Fibroblast of villous mesenchyme (primary cell): ENCODE measurements at regions not wholly inside any gene's neighbourhood (a gene's known extent, or its start where the extent isn't known, plus 50 kb on each side); places are given as distances from the start of the nearest gene placed in this dataset.

Source experiments
- DNase-seq: peaks from one replicate; pipeline ENCODE4 v3.0.0-alpha.2; 2010; ENCODE audit warnings: low read depth
- H3K4me3 ChIP-seq: 2 replicates; pipeline ENCODE4 v1.5.1; 2011; ENCODE audit warnings: low read depth, mild to moderate bottlenecking, low read length
- TF ChIP-seq, protein P1 (sequence below): IDR thresholded peaks from 2 replicates; pipeline ENCODE4 v1.5.1; 2012; ENCODE audit warnings: low read depth, mild to moderate bottlenecking, low read length; ENCODE audit not compliant: insufficient read depth

DNA sequence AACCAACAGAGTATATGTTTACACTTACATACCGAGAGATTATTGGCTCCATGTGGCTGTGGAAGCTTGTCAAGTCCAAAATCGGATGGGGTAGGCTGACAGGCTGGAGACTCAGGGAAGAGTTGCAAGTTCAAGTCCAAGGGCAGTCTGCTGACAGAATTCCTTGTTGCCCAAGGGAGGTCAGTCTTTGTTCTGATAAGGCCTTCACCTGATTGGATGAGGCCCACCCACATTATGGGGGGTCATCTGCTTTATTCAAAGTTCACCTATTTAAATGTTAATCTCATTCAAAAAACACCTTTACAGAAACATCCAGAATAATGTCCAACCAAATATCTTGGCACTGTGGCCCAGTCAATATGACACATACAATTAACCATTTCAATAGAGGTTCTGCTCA is 452.4 kb downstream of the KLF12 start:
- DNase-seq = no peak
- TF ChIP-seq, protein P1, sequence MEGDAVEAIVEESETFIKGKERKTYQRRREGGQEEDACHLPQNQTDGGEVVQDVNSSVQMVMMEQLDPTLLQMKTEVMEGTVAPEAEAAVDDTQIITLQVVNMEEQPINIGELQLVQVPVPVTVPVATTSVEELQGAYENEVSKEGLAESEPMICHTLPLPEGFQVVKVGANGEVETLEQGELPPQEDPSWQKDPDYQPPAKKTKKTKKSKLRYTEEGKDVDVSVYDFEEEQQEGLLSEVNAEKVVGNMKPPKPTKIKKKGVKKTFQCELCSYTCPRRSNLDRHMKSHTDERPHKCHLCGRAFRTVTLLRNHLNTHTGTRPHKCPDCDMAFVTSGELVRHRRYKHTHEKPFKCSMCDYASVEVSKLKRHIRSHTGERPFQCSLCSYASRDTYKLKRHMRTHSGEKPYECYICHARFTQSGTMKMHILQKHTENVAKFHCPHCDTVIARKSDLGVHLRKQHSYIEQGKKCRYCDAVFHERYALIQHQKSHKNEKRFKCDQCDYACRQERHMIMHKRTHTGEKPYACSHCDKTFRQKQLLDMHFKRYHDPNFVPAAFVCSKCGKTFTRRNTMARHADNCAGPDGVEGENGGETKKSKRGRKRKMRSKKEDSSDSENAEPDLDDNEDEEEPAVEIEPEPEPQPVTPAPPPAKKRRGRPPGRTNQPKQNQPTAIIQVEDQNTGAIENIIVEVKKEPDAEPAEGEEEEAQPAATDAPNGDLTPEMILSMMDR = no peak

GRCh38 chr13:73681015-73681414 is 453.2 kb downstream of the KLF12 start:
- DNase-seq = no peak
- TF ChIP-seq, protein P1 = no peak
- no peak overlapping the region for H3K4me3 ChIP-seq

More for the DNA sequence above, 452.4 kb downstream of the KLF12 start:
- H3K4me3 ChIP-seq = no peak overlapping the region

DNA sequence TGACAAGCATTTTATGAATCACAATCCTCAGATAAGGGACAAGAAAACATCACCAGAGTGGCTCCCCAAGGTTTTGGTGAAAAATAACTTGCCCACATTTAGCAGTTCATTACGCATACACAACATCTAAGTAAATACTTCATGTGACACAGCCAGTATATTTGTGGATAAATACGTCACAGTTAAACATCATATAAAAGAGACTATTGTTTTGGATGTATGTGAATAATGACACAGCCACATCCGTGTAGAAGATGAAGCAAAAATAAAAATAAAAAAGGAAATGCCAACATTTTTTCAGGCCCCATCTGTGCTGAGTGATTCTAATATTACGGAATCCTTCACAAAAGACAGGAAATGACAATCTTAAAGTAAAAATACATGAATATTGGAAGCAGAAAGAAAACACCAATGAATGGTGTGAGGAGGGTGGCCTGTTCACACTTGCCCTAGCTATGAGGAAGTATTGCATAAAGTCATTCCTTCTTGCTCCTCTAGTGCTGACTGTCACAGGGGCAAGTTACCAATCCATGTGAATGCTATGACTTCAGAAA is 457.1 kb downstream of the KLF12 start:
- no peak for DNase-seq
- no peak overlapping the region for H3K4me3 ChIP-seq
- TF ChIP-seq, protein P1 = no peak

GRCh38 chr13:73676550-73677047 is 457.6 kb downstream of the KLF12 start:
- no peak for DNase-seq
- H3K4me3 ChIP-seq = no peak overlapping the region
- TF ChIP-seq, protein P1 = no peak

DNA sequence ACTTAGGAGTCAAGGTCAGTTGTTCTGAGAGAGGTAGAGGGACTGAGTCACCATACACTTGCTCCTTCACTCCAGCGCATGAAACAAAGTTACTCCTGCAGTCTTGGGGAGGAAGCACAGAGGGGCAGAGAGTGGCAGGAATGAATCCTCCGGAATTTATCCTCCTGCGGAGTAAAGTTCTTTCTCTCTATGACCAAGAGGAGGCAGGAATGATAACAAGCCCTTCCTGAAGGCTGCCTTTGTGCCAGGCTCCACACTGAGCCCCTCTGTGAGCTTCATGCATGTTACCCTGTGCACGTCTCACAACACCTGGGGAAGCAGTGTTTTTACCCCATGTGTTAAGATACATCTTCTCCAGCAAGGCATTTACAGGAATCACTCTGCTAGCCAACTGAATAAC is 458.4 kb downstream of the KLF12 start:
- no peak overlapping the region for H3K4me3 ChIP-seq
- TF ChIP-seq, protein P1 = no peak
- no peak for DNase-seq

- DNase-seq = no peak
- TF ChIP-seq, protein P1 = no peak
- H3K4me3 ChIP-seq = no peak overlapping the region
Measured at GRCh38 chr13:73674570-73674969, 459.6 kb downstream of the KLF12 start.

- H3K4me3 ChIP-seq = no peak overlapping the region
- no peak for DNase-seq
- TF ChIP-seq, protein P1 = no peak
Measured at GRCh38 chr13:73673931-73674330, 460.3 kb downstream of the KLF12 start.
